IMR-90 (cell line): ENCODE measurements at regions not wholly inside any gene's neighbourhood (a gene's known extent, or its start where the extent isn't known, plus 50 kb on each side); places are given as distances from the start of the nearest gene placed in this dataset.

Source experiments
- ATAC-seq: fragments of 200-7000 bp; cut with Tn5 transposase; 2 replicates; pipeline ENCODE4 v1.9.1; 2020; ENCODE audit warnings: low read depth, mild to moderate bottlenecking, moderate library complexity
- BruUV-seq: library from RNA; stranded (reverse); fragments of 400-500 nt; replicated peaks from 2 replicates; lab custom pipeline; 2021; lab: Mats Ljungman, UMichigan
- CTCF ChIA-PET: fragments of 300-600 bp; formaldehyde crosslinking; extraction: SDS; loops from one replicate; lab custom pipeline; 2021; ENCODE audit warnings: antibody characterized with exemption; lab: Yijun Ruan, JAX
- POLR2A ChIA-PET: fragments of 300-600 bp; sonication (Branson Sonifier 250); formaldehyde crosslinking; loops from one replicate; lab custom pipeline; 2022; ENCODE audit warnings: antibody characterized with exemption; ENCODE audit not compliant: unreplicated experiment; lab: Charles Lee
- DNase-seq: peaks from one replicate; pipeline ENCODE4 v3.0.0; 2013
- H2AFZ ChIP-seq: replicated peaks from 2 replicates; pipeline ENCODE3; 2013; ENCODE audit warnings: low read length, mild to moderate bottlenecking; ENCODE audit not compliant: poor library complexity
- H2AK5ac ChIP-seq: 2 replicates; pipeline ENCODE4 v1.6.1; 2013; ENCODE audit warnings: low read depth, low read length, inconsistent platforms
- H2AK9ac ChIP-seq: replicated peaks from 2 replicates; pipeline ENCODE3; 2013; ENCODE audit warnings: mild to moderate bottlenecking, low read depth, low read length, moderate library complexity; ENCODE audit not compliant: poor library complexity
- H2BK120ac ChIP-seq: 2 replicates; pipeline ENCODE4 v1.6.1; 2013; ENCODE audit warnings: low read depth, low read length, inconsistent platforms
- H2BK15ac ChIP-seq: 3 replicates; pipeline ENCODE4 v1.6.1; 2013; ENCODE audit warnings: low read depth, low read length, inconsistent platforms
- H2BK20ac ChIP-seq: 2 replicates; pipeline ENCODE4 v1.6.1; 2013; ENCODE audit warnings: low read depth, mild to moderate bottlenecking, inconsistent platforms, low read length, moderate library complexity
- H2BK5ac ChIP-seq: 2 replicates; pipeline ENCODE4 v1.6.1; 2013; ENCODE audit warnings: mild to moderate bottlenecking, low read depth, low read length, inconsistent platforms; ENCODE audit not compliant: poor library complexity, severe bottlenecking
- H3K14ac ChIP-seq: replicated peaks from 2 replicates; pipeline ENCODE4 v1.6.1; 2013; ENCODE audit warnings: low read depth, low read length, inconsistent platforms
- H3K18ac ChIP-seq: 2 replicates; pipeline ENCODE4 v1.6.1; 2013; ENCODE audit warnings: low read depth, low read length, control low read depth
- H3K23ac ChIP-seq: 2 replicates; pipeline ENCODE4 v1.6.1; 2013; ENCODE audit warnings: low read depth, low read length, inconsistent platforms
- H3K27ac ChIP-seq: 2 replicates; pipeline ENCODE4 v1.5.1; 2013; ENCODE audit warnings: mild to moderate bottlenecking, control low read depth, low read length; ENCODE audit not compliant: insufficient read depth
- H3K27me3 ChIP-seq: 2 replicates; pipeline ENCODE4 v1.6.1; 2013; ENCODE audit warnings: low read length; ENCODE audit not compliant: control insufficient read depth, insufficient read depth
- H3K36me3 ChIP-seq: 2 replicates; pipeline ENCODE4 v1.6.1; 2013; ENCODE audit warnings: low read length, mixed read lengths; ENCODE audit not compliant: control insufficient read depth, insufficient read depth
- H3K4ac ChIP-seq: 2 replicates; pipeline ENCODE4 v1.6.1; 2013; ENCODE audit warnings: low read depth, low read length, inconsistent platforms
- H3K4me1 ChIP-seq: 2 replicates; pipeline ENCODE4 v1.6.1; 2013; ENCODE audit warnings: low read length, mixed read lengths; ENCODE audit not compliant: control insufficient read depth, insufficient read depth
- H3K4me2 ChIP-seq: 2 replicates; pipeline ENCODE4 v1.6.1; 2013; ENCODE audit warnings: low read depth, mild to moderate bottlenecking, control low read depth, low read length, moderate library complexity
- H3K4me3 ChIP-seq: 2 replicates; pipeline ENCODE4 v1.5.1; 2013; ENCODE audit warnings: low read depth, mild to moderate bottlenecking, control low read depth, low read length, moderate library complexity; ENCODE audit not compliant: insufficient read depth
- H3K56ac ChIP-seq: 2 replicates; pipeline ENCODE4 v1.6.1; 2013; ENCODE audit warnings: low read length, inconsistent platforms; ENCODE audit not compliant: insufficient read depth; ENCODE audit errors: extremely low read depth
- H3K79me1 ChIP-seq, 2 experiments: 2 replicates each; pipeline ENCODE4 v1.6.1; 2013; ENCODE audit warnings: low read length in 2 of 2, inconsistent platforms in 1 of 2, low read depth in 1 of 2
- H3K9ac ChIP-seq: 2 replicates; pipeline ENCODE4 v1.6.1; 2013; ENCODE audit warnings: low read depth, low read length, control low read depth
- H3K9me1 ChIP-seq: 2 replicates; pipeline ENCODE4 v1.6.1; 2013; ENCODE audit warnings: low read length, inconsistent platforms; ENCODE audit not compliant: insufficient read depth
- H3K9me3 ChIP-seq: 2 replicates; pipeline ENCODE4 v1.6.1; 2013; ENCODE audit warnings: low read length; ENCODE audit not compliant: control insufficient read depth, insufficient read depth
- H4K20me1 ChIP-seq: 2 replicates; pipeline ENCODE4 v1.6.1; 2013; ENCODE audit warnings: low read length, inconsistent platforms; ENCODE audit not compliant: insufficient read depth
- H4K5ac ChIP-seq: 2 replicates; pipeline ENCODE4 v1.6.1; 2013; ENCODE audit warnings: mild to moderate bottlenecking, low read depth, low read length, control low read depth
- H4K8ac ChIP-seq, 2 experiments: 2 replicates each; pipeline ENCODE4 v1.6.1; 2013; ENCODE audit warnings: low read depth in 2 of 2, low read length in 2 of 2, control low read depth in 1 of 2, inconsistent platforms in 1 of 2
- H4K91ac ChIP-seq: 2 replicates; pipeline ENCODE4 v1.6.1; 2013; ENCODE audit warnings: low read depth, low read length, inconsistent platforms; ENCODE audit not compliant: insufficient read depth
- CHD1 ChIP-seq: IDR thresholded peaks from 2 replicates; pipeline ENCODE4 v1.6.1; 2012; ENCODE audit warnings: low read depth, low read length, improper control_type of control experiment
- MAZ ChIP-seq: IDR thresholded peaks from 2 replicates; pipeline ENCODE4 v1.6.1; 2012; ENCODE audit warnings: low read depth, mild to moderate bottlenecking, low read length, improper control_type of control experiment, moderate library complexity, borderline replicate concordance
- RAD21 ChIP-seq: IDR thresholded peaks from 2 replicates; pipeline ENCODE4 v1.6.1; 2012; ENCODE audit warnings: low read length, improper control_type of control experiment
- SMC3 ChIP-seq: fragments of 150-350 bp; IDR thresholded peaks from 2 replicates; pipeline ENCODE4 v1.6.1; 2016; ENCODE audit warnings: low read depth, mild to moderate bottlenecking, antibody characterized with exemption, low read length, moderate library complexity
- USF2 ChIP-seq: fragments of 150-350 bp; IDR thresholded peaks from 2 replicates; pipeline ENCODE4 v1.6.1; 2017; ENCODE audit warnings: mild to moderate bottlenecking, antibody characterized with exemption, low read length, low read depth
- WGBS, 2 experiments: methylation state at CpG; one replicate each; pipeline versions ENCODE4 v1.1.5 to v1.1.7; 2013; ENCODE audit warnings: missing lambda C conversion rate in 2 of 2; ENCODE audit not compliant: insufficient read length in 1 of 2; ENCODE audit errors: extremely low coverage in 2 of 2; 5-methylcytosine and 5-hydroxymethylcytosine counted together
- dilution Hi-C: fragments of 300-500 bp; cut with HindIII; formaldehyde crosslinking; loops from one replicate; pipeline ENCODE4 v1.14.3; 2018; ENCODE audit warnings: low sequenced_read_pairs; ENCODE audit not compliant: unreplicated experiment
- in situ Hi-C: fragments of 300-500 bp; cut with MboI; formaldehyde crosslinking; loops from 3 replicates; pipeline ENCODE4 v1.14.3; 2019; ENCODE audit warnings: low sequenced_read_pairs, inconsistent platforms, mixed read lengths
- intact Hi-C: fragments of 100-400 bp; cut with micrococcal nuclease; formaldehyde crosslinking; loops from 2 replicates; pipeline ENCODE4 v1.10.0; 2022
- TF ChIP-seq, protein P1 (sequence below): conservative IDR thresholded peaks from 2 replicates; pipeline ENCODE4 v1.5.1; 2012; ENCODE audit warnings: mild to moderate bottlenecking, low read depth, low read length, improper control_type of control experiment

DNA sequence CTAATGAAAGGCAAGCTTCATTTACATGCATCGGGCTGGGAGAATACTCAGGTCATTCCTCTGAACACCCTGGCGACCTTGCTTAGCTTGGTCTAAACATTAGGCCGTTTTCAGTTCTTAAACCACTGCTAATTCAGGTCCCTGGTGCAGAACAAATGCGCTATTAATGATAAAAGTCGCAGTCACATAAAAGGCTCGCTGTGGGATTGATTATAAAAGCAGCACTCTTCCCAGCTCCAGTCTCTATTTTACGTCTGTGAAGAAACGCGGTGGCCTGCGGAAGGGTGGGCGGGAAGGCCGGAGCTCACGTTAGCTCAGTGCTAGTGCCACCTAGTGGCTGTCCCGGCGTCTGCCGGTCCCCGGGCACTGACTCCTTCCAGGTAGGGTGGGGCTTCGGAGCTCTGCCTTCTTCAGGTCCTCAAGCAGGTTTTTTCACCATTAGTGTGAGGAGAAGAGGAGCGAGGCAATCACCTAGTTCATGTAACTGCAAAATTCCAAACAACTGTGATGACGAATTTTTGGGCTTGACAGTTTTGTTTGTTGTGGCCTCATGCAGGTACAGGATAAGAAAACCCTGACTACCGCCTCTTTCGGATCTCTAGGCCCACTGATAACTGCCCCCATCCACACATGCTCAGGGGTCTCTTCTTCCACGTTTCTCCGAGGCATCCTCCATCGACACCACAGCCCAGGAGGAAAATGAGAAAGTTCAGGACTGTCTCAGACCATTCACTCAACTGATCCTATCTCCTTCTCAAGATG is 66.5 kb upstream of the CLMP start:
- CTCF ChIA-PET: interaction anchor here (0.6 to 2.7 kb wide), 26 partner anchors 9 to 399 kb away, joined by 3 to 20 read pairs (median 4); no protein-coding TSS in a partner anchor
- Histone ChIP-seq H3K4me1 (peaks cover 3% of the 10 kb centered on the region; the same call in 1 of the 2 replicates), H3K9me1 (no peaks in the 10 kb centered on the region), H2BK120ac (no peak overlapping the region), H3K9me3 (peaks cover 4% of the 10 kb centered on the region; the same call in 1 of the 2 replicates), H2AK9ac (peak overlapping the region; percentile 38), H3K79me1 (no peaks in the 10 kb centered on the region), H3K4me3 (peak overlapping the region; percentile 31; the same call in 1 of the 2 replicates), H2AK5ac (no peak overlapping the region), H3K27ac (no peak overlapping the region), H3K14ac (peak overlapping the region; percentile 16; the same call in 1 of the 2 replicates), H3K4ac (no peak overlapping the region), H4K20me1 (no peaks in the 10 kb centered on the region), H2BK5ac (no peak overlapping the region), H4K91ac (no peak overlapping the region), H2AFZ (peak overlapping the region; percentile 90), H3K23ac (no peak overlapping the region), H2BK15ac (peak overlapping the region; percentile 26; the same call in 1 of the 3 replicates), H3K4me2 (peak overlapping the region; percentile 82), H3K56ac (no peak overlapping the region), H2BK20ac (no peak overlapping the region), H3K36me3 (no peaks in the 10 kb centered on the region), H3K9ac (peak overlapping the region; percentile 49; the same call in 1 of the 2 replicates), H3K27me3 (peaks cover 7% of the 10 kb centered on the region; the same call in 1 of the 2 replicates), H4K8ac (peak overlapping the region in 1 of 2 experiments; percentile 10; a peak in 2 of 4 replicates), H4K5ac (peak overlapping the region; percentile 22; the same call in 1 of the 2 replicates), H3K18ac (no peak overlapping the region)
- in situ Hi-C loops: loop anchor here (25.0 kb wide), 1 partner anchor 399 kb away; no protein-coding TSS in a partner anchor
- dilution Hi-C loops: loop anchor here (25.0 kb wide), 1 partner anchor 149 kb away; no protein-coding TSS in a partner anchor
- no TSS peak for BruUV-seq
- TF ChIP-seq CHD1 (no peak), SMC3 (peak; percentile 74), USF2 (no peak), MAZ (peak; percentile 20; the same call in 1 of the 2 replicates), RAD21 (peak; percentile 86)
- TF ChIP-seq, protein P1, sequence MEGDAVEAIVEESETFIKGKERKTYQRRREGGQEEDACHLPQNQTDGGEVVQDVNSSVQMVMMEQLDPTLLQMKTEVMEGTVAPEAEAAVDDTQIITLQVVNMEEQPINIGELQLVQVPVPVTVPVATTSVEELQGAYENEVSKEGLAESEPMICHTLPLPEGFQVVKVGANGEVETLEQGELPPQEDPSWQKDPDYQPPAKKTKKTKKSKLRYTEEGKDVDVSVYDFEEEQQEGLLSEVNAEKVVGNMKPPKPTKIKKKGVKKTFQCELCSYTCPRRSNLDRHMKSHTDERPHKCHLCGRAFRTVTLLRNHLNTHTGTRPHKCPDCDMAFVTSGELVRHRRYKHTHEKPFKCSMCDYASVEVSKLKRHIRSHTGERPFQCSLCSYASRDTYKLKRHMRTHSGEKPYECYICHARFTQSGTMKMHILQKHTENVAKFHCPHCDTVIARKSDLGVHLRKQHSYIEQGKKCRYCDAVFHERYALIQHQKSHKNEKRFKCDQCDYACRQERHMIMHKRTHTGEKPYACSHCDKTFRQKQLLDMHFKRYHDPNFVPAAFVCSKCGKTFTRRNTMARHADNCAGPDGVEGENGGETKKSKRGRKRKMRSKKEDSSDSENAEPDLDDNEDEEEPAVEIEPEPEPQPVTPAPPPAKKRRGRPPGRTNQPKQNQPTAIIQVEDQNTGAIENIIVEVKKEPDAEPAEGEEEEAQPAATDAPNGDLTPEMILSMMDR: peak; percentile 89
- POLR2A ChIA-PET: interaction anchor here (1.0 kb wide), 1 partner anchor 124 kb away, joined by 3 read pairs; no protein-coding TSS in a partner anchor
- DNase-seq: peak; percentile 67
- intact Hi-C loops: loop anchor here (1.0 kb wide), 1 partner anchor 398 kb away; no protein-coding TSS in a partner anchor
- ATAC-seq: peak; percentile 98
- 28% methylated on average over 5 of the region's 25 CpGs; no CpG with 5 or more reads in 1 of the 2 experiments for WGBS, 2 experiments
